GM19438 (cell line): ENCODE measurements at regions not wholly inside any gene's neighbourhood (a gene's known extent, or its start where the extent isn't known, plus 50 kb on each side); places are given as distances from the start of the nearest gene placed in this dataset.
"Not testable (repeated sequence)": the region's sequence is repeated elsewhere in the genome, so short reads cannot be mapped to it uniquely, and the experiment has no call there.

Source experiments
- ATAC-seq: cut with Tn5 transposase; IDR thresholded peaks from one replicate; pipeline ENCODE4 v1.9.1; 2021; ENCODE audit warnings: low read depth; ENCODE audit not compliant: unreplicated experiment

DNA sequence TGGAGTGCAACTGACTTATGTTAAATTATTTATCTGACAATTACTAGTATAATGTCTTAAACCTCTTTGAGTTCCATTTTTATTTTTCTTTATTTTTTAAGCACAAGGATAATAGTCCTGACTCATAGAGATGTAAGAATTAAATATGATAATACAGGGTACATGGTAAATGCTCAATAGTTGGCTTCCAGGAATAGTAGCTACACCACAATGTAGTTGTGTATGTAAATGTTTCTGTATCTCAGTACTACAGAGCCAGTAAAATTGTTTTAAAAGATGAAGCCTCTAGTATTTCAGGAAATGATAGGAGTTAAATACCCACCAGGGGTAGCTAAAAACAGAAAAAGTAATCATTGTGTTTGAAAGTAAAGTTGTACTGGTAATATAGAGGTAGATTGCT lies 487.4 kb upstream of the IRAK1BP1 start:
- ATAC-seq = no peak

DNA sequence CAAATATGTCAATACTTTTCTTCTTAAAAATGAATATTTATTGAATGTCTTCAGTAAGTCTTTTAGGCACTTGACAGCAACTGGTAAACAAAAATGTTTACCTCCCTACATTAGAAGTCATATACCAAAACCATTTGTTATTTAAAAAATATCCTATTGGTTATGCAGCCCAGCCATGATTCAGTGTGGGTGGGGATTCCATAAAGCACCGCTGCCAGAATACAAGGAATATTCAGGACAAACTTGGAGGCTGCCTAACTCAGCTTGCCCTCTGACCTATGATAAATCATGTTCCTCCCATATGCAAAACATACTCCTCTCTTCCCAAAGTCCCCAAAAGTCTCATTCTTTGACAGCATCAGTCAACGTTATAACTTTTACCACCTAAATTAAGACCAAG lies 486.8 kb upstream of the IRAK1BP1 start:
- no peak for ATAC-seq

GRCh38 chr6:78383968-78384367 lies 483.4 kb upstream of the IRAK1BP1 start:
- ATAC-seq = no peak

- ATAC-seq = not testable (repeated sequence)
Observed at GRCh38 chr6:78386854-78387253, 480.5 kb upstream of the IRAK1BP1 start.

DNA sequence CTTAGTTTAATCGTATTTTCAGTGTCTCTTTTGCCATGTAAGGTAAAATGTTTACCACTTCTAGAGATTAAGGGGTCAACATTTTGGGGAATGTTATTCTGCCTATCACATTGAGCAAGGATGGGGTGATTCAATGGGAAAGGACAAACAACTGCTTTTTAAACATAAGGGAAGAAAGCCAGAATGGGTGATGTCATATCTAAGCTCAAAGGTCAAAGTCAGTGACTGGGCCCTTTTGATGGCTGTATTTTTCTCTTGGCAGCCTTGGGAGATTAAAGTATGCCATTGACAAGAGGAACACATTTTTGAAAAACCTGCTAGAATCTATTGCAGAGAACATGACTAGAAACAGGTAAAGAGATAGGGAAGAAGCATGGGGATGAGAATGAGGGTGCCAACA lies 477.3 kb upstream of the IRAK1BP1 start:
- no peak for ATAC-seq

GRCh38 chr6:78397499-78397898 lies 469.9 kb upstream of the IRAK1BP1 start:
- no peak for ATAC-seq

DNA sequence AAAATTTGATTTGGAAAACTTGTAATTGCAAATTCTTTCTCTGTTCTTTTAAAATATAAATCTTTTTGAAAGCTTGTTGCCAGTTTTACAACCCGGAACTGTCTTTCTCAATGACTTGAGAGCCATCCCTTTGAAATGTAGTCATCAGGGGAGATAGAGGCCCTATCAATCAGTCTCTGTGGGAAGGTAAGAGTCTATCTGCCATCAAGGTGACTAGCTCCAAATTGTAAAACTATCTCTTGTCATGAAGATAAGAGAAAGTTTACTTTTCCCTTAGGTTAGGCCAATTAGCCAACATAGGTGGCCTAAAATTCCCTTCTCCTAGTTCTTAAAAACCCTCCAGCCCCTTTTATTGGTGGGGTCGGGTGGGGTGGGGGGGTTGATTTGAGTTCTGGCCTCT lies 469.1 kb upstream of the IRAK1BP1 start:
- no peak for ATAC-seq

- ATAC-seq = no peak
Observed at GRCh38 chr6:78400076-78400475, 467.3 kb upstream of the IRAK1BP1 start.

GRCh38 chr6:78427386-78427785 lies 440.0 kb upstream of the IRAK1BP1 start:
- ATAC-seq = no peak

GRCh38 chr6:78430521-78430920 lies 436.8 kb upstream of the IRAK1BP1 start:
- ATAC-seq = no peak

DNA sequence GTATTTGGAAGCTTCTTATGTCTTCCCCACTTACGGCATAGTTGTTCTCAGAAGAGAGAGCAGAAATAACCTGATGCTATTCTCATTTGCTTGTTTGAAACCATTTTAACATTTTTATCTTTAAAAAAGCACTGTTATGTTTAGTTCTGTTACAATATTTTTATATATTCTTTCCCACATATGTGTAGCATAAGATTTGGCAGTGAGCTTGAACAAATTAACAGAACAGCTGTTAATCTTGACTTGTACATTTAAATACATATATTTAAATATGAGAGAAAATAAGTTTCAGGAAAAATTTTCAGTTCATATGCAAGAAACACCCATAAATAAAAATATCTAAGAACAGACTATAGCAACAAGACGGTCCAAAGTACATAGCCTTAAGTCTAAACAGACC lies 431.7 kb upstream of the IRAK1BP1 start:
- ATAC-seq = no peak

GRCh38 chr6:78436335-78436734 lies 431.0 kb upstream of the IRAK1BP1 start:
- ATAC-seq = no peak

DNA sequence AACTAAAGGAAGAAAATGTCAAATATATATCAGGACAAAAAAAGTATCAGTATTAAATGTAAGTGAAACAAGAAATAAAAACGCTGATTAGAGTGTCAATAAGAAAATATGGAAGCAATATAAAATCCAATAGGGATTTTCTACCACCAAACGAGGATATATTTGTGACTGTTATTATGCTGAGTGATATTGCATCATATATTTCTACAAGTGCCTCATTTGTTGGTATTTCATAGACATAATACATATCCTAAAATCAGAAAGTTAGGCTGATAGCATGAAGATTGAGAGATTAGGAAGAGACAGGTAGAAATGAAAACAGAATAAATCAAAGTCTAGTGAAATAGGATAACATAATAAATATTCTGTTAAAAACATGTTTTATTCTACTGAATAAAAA lies 429.2 kb upstream of the IRAK1BP1 start:
- no peak for ATAC-seq

GRCh38 chr6:78460711-78461110 lies 406.6 kb upstream of the IRAK1BP1 start:
- no peak for ATAC-seq

GRCh38 chr6:78462728-78463127 lies 404.6 kb upstream of the IRAK1BP1 start:
- no peak for ATAC-seq

- ATAC-seq = no peak
Observed at GRCh38 chr6:78465059-78465634, 402.2 kb upstream of the IRAK1BP1 start.

- ATAC-seq = no peak
Observed at GRCh38 chr6:78476561-78476960, 390.8 kb upstream of the IRAK1BP1 start.

DNA sequence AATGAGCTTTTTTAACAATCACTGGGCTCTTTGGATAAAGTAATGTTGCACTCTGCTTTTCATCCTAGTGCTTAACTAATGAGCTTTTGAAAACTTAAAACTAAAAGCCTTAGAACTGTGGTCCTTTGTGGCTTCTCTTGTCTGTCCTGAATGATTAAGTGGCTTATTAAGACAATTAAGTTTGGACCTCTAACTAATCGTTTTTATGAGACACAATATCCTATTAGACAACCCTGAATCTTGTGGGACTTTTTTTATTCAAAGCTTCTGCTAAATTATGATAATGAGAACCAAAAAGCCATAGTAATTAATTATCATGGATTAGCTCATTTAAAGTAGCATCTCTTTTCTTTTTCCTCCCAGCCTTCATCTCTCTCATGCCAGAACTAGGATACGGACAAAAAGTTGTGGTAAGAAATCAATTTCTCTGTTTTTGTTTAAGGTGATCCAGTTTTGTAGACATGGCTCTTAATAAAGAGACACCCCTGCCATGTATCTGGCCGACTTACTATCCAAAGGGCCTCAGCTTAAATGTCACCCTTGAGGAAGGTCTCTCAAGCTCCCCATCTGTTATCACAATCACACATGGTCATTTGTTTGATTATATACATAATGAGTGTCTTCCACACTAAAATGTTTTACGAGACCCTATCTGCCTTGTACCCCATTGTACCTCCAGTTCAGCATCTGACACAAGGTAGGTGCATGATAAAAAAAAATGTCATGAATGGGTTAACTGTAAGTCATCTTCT lies 384.4 kb upstream of the IRAK1BP1 start:
- ATAC-seq = no peak

GRCh38 chr6:78483553-78484197 lies 383.7 kb upstream of the IRAK1BP1 start:
- ATAC-seq = no peak

DNA sequence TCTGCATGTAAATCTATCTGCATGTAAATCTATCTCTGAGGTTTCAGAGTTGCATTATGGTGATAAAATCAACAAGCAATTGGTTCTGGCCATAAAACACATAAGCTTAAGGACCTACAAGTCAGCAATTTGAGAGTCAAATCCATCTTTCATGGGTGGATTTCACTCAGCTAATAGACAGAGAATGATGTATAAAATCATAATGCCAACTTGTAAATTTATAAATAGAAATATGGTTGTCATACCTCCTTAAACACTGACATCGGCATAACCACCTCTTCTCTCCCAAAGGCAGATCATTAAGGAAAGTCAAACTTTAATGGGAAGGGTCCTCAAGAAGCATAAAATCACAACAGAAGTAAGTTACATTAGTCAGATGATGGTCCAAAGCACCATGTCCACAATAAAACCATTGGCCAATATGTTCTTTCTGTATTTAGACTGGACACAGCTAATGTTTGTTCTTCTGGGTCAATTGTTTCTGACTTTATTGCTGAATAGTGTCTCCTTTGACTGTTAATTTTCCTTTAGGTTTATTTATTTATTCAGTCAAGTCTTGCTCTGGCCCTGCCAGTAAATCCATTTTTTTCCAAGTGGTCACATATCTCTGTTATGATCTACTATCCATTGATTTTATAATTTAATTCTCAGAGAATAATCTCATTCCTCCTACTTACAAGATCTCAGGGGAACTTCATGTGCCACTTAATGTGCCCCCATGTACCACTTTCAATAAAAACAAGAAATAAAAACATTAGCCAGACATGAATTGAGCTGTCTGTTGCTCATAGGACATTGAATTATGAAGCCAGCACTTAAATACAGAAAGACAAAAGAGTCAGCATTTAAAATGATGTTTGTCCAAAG lies 382.9 kb upstream of the IRAK1BP1 start:
- ATAC-seq = no peak

DNA sequence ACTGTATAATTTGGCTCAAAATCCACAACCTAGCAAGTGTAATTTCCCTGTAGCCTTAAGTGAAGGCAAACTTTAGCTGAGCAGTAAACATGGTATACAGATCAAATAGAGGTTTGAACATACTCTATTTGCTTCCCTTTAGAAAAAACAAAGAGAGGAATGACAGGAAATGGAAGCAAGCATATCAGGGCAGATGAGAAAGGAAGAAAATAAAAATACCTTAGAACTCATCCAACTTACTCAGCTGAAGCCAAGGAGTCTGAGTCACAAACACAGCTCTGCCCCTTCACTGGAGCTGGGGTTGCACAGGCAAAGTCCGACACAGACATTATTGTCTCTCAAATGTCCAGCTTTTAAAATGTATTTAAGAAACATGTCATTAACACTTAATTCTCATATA lies 379.9 kb upstream of the IRAK1BP1 start:
- ATAC-seq = no peak
